ENCODE measurements at regions not wholly inside any gene's neighbourhood (a gene's known extent, or its start where the extent isn't known, plus 50 kb on each side); places are given as distances from the start of the nearest gene placed in this dataset.

DNA sequence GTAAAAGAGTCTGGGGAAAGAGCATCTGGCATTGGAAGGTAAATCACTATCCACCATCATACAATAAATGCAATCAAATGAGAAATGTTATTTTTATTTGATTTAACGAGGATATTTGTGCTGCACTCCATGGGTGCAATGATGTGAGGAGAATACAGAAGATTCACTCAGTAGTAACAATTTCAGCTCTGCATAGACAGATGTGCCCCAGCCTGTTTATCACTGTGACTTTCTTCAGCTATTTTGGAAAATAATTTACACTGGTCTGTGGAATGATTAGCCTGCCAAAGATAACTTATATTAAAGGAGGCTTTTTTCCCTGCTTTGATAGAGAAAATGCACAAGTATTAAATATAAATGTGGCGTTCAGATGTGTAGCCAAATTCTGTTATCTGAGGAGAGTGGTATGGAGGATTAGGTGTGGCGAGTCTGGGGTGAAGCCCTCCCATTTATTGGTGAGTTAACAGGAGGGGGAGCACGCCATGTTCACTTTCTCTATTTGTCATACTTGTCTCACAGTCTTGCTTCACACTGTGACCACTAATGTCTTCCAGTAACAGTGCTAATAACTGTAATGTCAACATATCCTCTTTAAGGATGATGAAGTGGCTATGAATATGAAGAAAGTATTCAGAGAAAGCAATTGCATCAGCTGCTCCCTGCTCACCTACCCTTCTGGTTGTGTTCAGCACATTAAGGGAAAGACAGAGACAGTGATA, 645.6 kb downstream of the MMUT start:
- Histone ChIP-seq H3K79me2 (ENCODE audit: insufficient read depth, low read length) (no peaks in the 10 kb centered on the region), H3K4me2 (ENCODE audit: low read depth, low read length) (no peak overlapping the region), H3K4me3 (replicated peaks in 1 of 3; ENCODE audit: insufficient read depth in 1 of 3, low read depth in 2 of 3, low read length in 3 of 3) (no peak overlapping the region), H4K20me1 (ENCODE audit: insufficient read depth, low read length) (no peaks in the 10 kb centered on the region), H3K36me3 (replicated peaks in 1 of 2; ENCODE audit: control insufficient read depth in 1 of 2, insufficient read depth in 2 of 2, low read length in 2 of 2) (no peaks in the 10 kb centered on the region), H3K4me1 (ENCODE audit: insufficient read depth, low read length) (no peaks in the 10 kb centered on the region), H3K9ac (ENCODE audit: insufficient read depth, low read depth, low read length) (no peak overlapping the region), H2AFZ (ENCODE audit: low read length) (no peak overlapping the region), H3K27ac (ENCODE audit: extremely low read length, insufficient read depth, low read length) (no peak overlapping the region), H3K27me3 (ENCODE audit: control insufficient read depth in 1 of 2, insufficient read depth in 2 of 2, low read length in 2 of 2) (no peaks in the 10 kb centered on the region), H3K9me3 (ENCODE audit: low read length) (no peaks in the 10 kb centered on the region)
- intact Hi-C loops (cut with micrococcal nuclease; ENCODE audit: unreplicated experiment) = no loop called here
- in situ Hi-C loops (cut with HindIII; ENCODE audit: extremely low pct_ligation_motif_present, low pct_unique_long_range_greater_than_20kb) = no loop called here
- no TSS peak for BruUV-seq (replicated peaks)
- TF ChIP-seq, protein P1, sequence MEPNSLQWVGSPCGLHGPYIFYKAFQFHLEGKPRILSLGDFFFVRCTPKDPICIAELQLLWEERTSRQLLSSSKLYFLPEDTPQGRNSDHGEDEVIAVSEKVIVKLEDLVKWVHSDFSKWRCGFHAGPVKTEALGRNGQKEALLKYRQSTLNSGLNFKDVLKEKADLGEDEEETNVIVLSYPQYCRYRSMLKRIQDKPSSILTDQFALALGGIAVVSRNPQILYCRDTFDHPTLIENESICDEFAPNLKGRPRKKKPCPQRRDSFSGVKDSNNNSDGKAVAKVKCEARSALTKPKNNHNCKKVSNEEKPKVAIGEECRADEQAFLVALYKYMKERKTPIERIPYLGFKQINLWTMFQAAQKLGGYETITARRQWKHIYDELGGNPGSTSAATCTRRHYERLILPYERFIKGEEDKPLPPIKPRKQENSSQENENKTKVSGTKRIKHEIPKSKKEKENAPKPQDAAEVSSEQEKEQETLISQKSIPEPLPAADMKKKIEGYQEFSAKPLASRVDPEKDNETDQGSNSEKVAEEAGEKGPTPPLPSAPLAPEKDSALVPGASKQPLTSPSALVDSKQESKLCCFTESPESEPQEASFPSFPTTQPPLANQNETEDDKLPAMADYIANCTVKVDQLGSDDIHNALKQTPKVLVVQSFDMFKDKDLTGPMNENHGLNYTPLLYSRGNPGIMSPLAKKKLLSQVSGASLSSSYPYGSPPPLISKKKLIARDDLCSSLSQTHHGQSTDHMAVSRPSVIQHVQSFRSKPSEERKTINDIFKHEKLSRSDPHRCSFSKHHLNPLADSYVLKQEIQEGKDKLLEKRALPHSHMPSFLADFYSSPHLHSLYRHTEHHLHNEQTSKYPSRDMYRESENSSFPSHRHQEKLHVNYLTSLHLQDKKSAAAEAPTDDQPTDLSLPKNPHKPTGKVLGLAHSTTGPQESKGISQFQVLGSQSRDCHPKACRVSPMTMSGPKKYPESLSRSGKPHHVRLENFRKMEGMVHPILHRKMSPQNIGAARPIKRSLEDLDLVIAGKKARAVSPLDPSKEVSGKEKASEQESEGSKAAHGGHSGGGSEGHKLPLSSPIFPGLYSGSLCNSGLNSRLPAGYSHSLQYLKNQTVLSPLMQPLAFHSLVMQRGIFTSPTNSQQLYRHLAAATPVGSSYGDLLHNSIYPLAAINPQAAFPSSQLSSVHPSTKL (CRISPR knock-in tag; IDR thresholded peaks at IDR 0.05) = no peak
- TF ChIP-seq, protein P2, sequence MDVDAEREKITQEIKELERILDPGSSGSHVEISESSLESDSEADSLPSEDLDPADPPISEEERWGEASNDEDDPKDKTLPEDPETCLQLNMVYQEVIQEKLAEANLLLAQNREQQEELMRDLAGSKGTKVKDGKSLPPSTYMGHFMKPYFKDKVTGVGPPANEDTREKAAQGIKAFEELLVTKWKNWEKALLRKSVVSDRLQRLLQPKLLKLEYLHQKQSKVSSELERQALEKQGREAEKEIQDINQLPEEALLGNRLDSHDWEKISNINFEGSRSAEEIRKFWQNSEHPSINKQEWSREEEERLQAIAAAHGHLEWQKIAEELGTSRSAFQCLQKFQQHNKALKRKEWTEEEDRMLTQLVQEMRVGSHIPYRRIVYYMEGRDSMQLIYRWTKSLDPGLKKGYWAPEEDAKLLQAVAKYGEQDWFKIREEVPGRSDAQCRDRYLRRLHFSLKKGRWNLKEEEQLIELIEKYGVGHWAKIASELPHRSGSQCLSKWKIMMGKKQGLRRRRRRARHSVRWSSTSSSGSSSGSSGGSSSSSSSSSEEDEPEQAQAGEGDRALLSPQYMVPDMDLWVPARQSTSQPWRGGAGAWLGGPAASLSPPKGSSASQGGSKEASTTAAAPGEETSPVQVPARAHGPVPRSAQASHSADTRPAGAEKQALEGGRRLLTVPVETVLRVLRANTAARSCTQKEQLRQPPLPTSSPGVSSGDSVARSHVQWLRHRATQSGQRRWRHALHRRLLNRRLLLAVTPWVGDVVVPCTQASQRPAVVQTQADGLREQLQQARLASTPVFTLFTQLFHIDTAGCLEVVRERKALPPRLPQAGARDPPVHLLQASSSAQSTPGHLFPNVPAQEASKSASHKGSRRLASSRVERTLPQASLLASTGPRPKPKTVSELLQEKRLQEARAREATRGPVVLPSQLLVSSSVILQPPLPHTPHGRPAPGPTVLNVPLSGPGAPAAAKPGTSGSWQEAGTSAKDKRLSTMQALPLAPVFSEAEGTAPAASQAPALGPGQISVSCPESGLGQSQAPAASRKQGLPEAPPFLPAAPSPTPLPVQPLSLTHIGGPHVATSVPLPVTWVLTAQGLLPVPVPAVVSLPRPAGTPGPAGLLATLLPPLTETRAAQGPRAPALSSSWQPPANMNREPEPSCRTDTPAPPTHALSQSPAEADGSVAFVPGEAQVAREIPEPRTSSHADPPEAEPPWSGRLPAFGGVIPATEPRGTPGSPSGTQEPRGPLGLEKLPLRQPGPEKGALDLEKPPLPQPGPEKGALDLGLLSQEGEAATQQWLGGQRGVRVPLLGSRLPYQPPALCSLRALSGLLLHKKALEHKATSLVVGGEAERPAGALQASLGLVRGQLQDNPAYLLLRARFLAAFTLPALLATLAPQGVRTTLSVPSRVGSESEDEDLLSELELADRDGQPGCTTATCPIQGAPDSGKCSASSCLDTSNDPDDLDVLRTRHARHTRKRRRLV (CRISPR knock-in tag; IDR thresholded peaks at IDR 0.05) = no peak
- no peak for TF ChIP-seq CAMTA2 (CRISPR knock-in tag; IDR thresholded peaks at IDR 0.05; ENCODE audit: borderline replicate concordance)
- ChIA-PET CTCF (ENCODE audit: low intra/inter-chr PET ratio, low total read pairs) (no interaction called here), POLR2A (no interaction called here)
- ATAC-seq = no peak
- no peak for DNase-seq (ENCODE audit: low spot score)
- no peak for FAIRE-seq
- WGBS (ENCODE audit: low lambda C conversion rate) = 1% methylated on average over 4 of the region's 4 CpGs
